Mesendoderm (in vitro differentiated cells): ENCODE measurements at regions not wholly inside any gene's neighbourhood (a gene's known extent, or its start where the extent isn't known, plus 50 kb on each side); places are given as distances from the start of the nearest gene placed in this dataset.
"Not testable (repeated sequence)": the region's sequence is repeated elsewhere in the genome, so short reads cannot be mapped to it uniquely, and the experiment has no call there.

ENCODE experiments used
- DNase-seq: peaks from one replicate; pipeline ENCODE4 v3.0.0; 2013
- H2AK5ac ChIP-seq: 2 replicates; pipeline ENCODE4 v1.6.1; 2013; ENCODE audit warnings: low read length, inconsistent platforms
- H2BK120ac ChIP-seq: 2 replicates; pipeline ENCODE4 v1.6.1; 2013; ENCODE audit warnings: low read depth, mild to moderate bottlenecking, low read length, moderate library complexity, mixed read lengths
- H2BK15ac ChIP-seq: replicated peaks from 2 replicates; pipeline ENCODE4 v1.6.1; 2013; ENCODE audit warnings: low read depth, mild to moderate bottlenecking, moderate library complexity
- H2BK5ac ChIP-seq: 2 replicates; pipeline ENCODE4 v1.6.1; 2013; ENCODE audit warnings: low read length, inconsistent platforms
- H3K18ac ChIP-seq: 2 replicates; pipeline ENCODE4 v1.6.1; 2013; ENCODE audit warnings: mild to moderate bottlenecking, low read length, mixed read lengths
- H3K23ac ChIP-seq: one replicate; pipeline ENCODE4 v1.6.1; 2013; ENCODE audit warnings: low read length
- H3K27ac ChIP-seq: 2 replicates; pipeline ENCODE4 v1.5.1; 2013; ENCODE audit warnings: low read depth, mild to moderate bottlenecking, inconsistent platforms, low read length, moderate library complexity
- H3K27me3 ChIP-seq: 2 replicates; pipeline ENCODE4 v1.6.1; 2013; ENCODE audit warnings: low read length, control low read depth, mild to moderate bottlenecking, inconsistent platforms; ENCODE audit not compliant: insufficient read depth, poor library complexity
- H3K36me3 ChIP-seq: 2 replicates; pipeline ENCODE4 v1.6.1; 2013; ENCODE audit warnings: low read length, inconsistent platforms; ENCODE audit not compliant: control insufficient read depth, insufficient read depth
- H3K4ac ChIP-seq: one replicate; pipeline ENCODE4 v1.6.1; 2013; ENCODE audit warnings: low read depth, mild to moderate bottlenecking, low read length, moderate library complexity
- H3K4me1 ChIP-seq: 2 replicates; pipeline ENCODE4 v1.6.1; 2013; ENCODE audit warnings: low read depth, low read length, inconsistent platforms; ENCODE audit not compliant: control insufficient read depth
- H3K4me2 ChIP-seq: 2 replicates; pipeline ENCODE4 v1.6.1; 2013; ENCODE audit warnings: low read length
- H3K4me3 ChIP-seq: 2 replicates; pipeline ENCODE4 v1.5.1; 2013; ENCODE audit warnings: mild to moderate bottlenecking, low read length
- H3K56ac ChIP-seq: one replicate; pipeline ENCODE4 v1.6.1; 2013; ENCODE audit warnings: low read length
- H3K79me1 ChIP-seq: 2 replicates; pipeline ENCODE4 v1.6.1; 2013; ENCODE audit warnings: low read length, inconsistent platforms
- H3K79me2 ChIP-seq: 2 replicates; pipeline ENCODE4 v1.6.1; 2013; ENCODE audit warnings: mild to moderate bottlenecking, low read length; ENCODE audit not compliant: control insufficient read depth, insufficient read depth
- H3K9ac ChIP-seq: 2 replicates; pipeline ENCODE4 v1.6.1; 2013; ENCODE audit warnings: low read length, inconsistent platforms
- H4K5ac ChIP-seq: one replicate; pipeline ENCODE4 v1.6.1; 2013; ENCODE audit warnings: low read length
- H4K8ac ChIP-seq: one replicate; pipeline ENCODE4 v1.6.1; 2013; ENCODE audit warnings: low read depth, mild to moderate bottlenecking, control low read depth, low read length, moderate library complexity
- whole genome bisulfite sequencing: extraction: QIAGEN DNeasy Blood & Tissue Kit; methylation state at CpG from one replicate; pipeline ENCODE4 v1.1.7; 2013; ENCODE audit warnings: low lambda C conversion rate, missing lambda C conversion rate; ENCODE audit not compliant: insufficient coverage; ENCODE audit errors: extremely low coverage; 5-methylcytosine and 5-hydroxymethylcytosine counted together

DNA sequence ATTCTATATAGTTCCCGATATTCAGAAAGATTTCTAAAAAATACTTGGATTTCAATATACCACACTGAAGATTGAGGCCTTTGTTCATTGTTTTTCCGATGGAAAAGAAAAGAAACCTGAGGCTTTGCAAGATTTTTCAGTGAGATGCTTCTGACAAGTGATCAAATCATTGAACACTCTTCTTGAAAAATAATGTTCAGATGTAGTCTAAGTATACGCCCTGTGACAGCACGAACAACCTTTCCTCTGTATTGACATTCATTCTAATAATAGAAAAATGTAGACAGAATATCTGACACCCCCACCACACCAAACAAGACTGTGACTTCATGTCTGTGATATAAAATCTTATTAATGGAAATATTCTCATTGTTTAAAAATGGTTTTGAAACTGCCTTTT is 650.7 kb upstream of the KLHL1 start:
- H3K4me3 ChIP-seq: no peak overlapping the region
- no peak overlapping the region for H4K8ac ChIP-seq
- no peak for DNase-seq
- H3K4me1 ChIP-seq: no peaks in the 10 kb centered on the region
- H3K36me3 ChIP-seq: no peaks in the 10 kb centered on the region
- H3K18ac ChIP-seq: no peak overlapping the region
- no CpG with 5 or more reads among the region's 4 CpGs for WGBS
- no peak overlapping the region for H3K4me2 ChIP-seq
- H2BK5ac ChIP-seq: no peak overlapping the region
- H4K5ac ChIP-seq: no peak overlapping the region
- H3K79me2 ChIP-seq: no peaks in the 10 kb centered on the region
- no peak overlapping the region for H3K23ac ChIP-seq
- H3K4ac ChIP-seq: no peak overlapping the region
- no peak overlapping the region for H3K9ac ChIP-seq
- no peaks in the 10 kb centered on the region for H3K79me1 ChIP-seq
- H2BK120ac ChIP-seq: no peak overlapping the region
- no peaks in the 10 kb centered on the region for H3K27me3 ChIP-seq
- H3K56ac ChIP-seq: no peak overlapping the region
- no peak overlapping the region for H2AK5ac ChIP-seq
- no peak overlapping the region for H3K27ac ChIP-seq
- H2BK15ac ChIP-seq: no peak overlapping the region

DNA sequence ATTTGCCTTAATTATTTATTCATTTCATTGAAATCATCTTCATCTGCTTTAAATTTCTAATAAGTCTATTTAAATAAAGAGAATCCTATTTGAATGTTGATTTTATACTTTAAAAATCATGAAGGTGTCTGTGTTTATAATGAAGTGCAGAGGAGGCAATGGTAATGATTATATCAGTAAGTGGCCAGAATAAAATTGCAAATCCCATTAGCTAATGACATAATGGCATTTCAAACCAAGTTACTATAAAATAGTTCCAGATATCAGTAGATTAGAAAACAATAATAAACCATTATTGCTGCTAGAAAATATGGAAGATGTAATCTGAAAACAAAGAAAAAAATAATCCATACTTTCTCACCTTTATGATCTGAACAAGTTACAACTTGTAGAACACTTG is 647.8 kb upstream of the KLHL1 start:
- Histone ChIP-seq H3K4me1 (no peaks in the 10 kb centered on the region), H3K27ac (no peak overlapping the region), H4K5ac (no peak overlapping the region), H3K4me2 (no peak overlapping the region), H3K36me3 (no peaks in the 10 kb centered on the region), H2AK5ac (no peak overlapping the region), H4K8ac (no peak overlapping the region), H3K4ac (no peak overlapping the region), H2BK15ac (no peak overlapping the region), H3K4me3 (no peak overlapping the region), H2BK5ac (no peak overlapping the region), H2BK120ac (no peak overlapping the region), H3K27me3 (no peaks in the 10 kb centered on the region), H3K9ac (no peak overlapping the region), H3K23ac (no peak overlapping the region), H3K56ac (no peak overlapping the region), H3K79me1 (no peaks in the 10 kb centered on the region), H3K18ac (no peak overlapping the region), H3K79me2 (no peaks in the 10 kb centered on the region)
- DNase-seq: no peak

DNA sequence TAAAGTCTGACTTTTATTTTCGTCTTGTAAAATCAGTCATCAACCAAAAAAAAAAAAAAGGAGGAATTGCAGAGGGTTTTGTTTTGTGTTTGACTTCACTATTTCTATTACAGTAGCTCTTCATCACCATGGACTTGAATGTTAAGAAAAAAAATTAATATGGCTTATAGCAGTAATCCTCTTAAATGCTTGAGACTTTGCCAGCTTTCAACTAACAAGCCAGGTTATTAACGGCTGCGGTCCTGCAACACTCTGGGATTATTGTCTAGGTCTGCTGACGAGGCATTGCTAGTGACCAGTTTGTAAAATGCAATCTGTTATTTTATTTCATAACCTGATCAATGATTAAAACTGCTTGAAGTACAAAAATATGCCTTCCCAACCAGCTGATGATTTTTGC is 647.2 kb upstream of the KLHL1 start:
- Histone ChIP-seq H3K4me2 (no peak overlapping the region), H2BK5ac (no peak overlapping the region), H2BK15ac (no peak overlapping the region), H3K27ac (no peak overlapping the region), H3K36me3 (no peaks in the 10 kb centered on the region), H3K4me3 (no peak overlapping the region), H3K4ac (no peak overlapping the region), H2AK5ac (no peak overlapping the region), H3K27me3 (no peaks in the 10 kb centered on the region), H3K79me2 (no peaks in the 10 kb centered on the region), H3K18ac (no peak overlapping the region), H3K79me1 (no peaks in the 10 kb centered on the region), H3K4me1 (no peaks in the 10 kb centered on the region), H2BK120ac (no peak overlapping the region), H4K5ac (no peak overlapping the region), H3K23ac (no peak overlapping the region), H3K56ac (no peak overlapping the region), H4K8ac (no peak overlapping the region), H3K9ac (no peak overlapping the region)
- DNase-seq: no peak
- WGBS: no CpG with 5 or more reads among the region's 4 CpGs

DNA sequence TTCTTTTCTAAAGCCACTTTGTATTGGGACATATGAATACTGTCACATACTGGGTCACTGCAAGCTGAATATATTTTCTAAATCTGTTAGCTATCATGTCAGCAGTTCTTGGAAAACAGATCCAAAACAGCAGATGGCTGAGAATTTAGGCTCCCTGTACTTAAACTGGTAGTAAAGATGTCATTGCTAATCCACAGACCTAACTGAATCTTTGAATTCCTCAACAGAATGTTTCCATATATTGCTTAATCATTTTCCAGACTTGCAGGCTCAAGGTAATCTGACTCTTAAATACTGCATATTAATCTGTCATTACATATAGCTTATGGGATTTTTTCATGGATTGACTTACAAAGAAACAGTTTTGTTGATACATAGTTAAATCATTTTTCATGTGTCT is 639.0 kb upstream of the KLHL1 start:
- Histone ChIP-seq H2BK15ac (no peak overlapping the region), H3K27me3 (no peaks in the 10 kb centered on the region), H3K56ac (no peak overlapping the region), H4K5ac (no peak overlapping the region), H3K23ac (no peak overlapping the region), H3K4me1 (no peaks in the 10 kb centered on the region), H3K36me3 (no peaks in the 10 kb centered on the region), H2BK120ac (no peak overlapping the region), H4K8ac (no peak overlapping the region), H3K79me1 (no peaks in the 10 kb centered on the region), H3K4ac (no peak overlapping the region), H2BK5ac (no peak overlapping the region), H3K18ac (no peak overlapping the region), H3K79me2 (no peaks in the 10 kb centered on the region), H2AK5ac (no peak overlapping the region), H3K27ac (no peak overlapping the region), H3K9ac (no peak overlapping the region), H3K4me2 (no peak overlapping the region), H3K4me3 (no peak overlapping the region)
- DNase-seq: no peak

DNA sequence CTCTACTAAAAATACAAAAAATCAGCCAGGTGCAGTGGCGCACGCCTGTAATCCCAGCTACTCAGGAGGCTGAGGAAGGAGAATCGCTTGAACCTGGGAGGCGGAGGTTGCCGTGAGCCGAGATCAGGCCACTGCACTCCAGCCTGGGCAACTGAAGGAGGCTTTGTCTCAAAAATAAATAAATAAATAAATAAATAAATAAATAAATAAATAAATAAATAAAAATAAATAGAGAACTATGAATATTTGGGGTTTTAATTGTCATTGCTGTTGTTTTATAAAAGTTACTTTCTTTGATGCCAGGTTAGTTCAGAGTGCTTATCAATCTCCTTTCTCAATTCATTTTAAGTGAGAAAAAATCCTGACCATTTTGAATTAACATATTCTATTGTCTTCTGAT is 638.2 kb upstream of the KLHL1 start:
- not testable (repeated sequence) for H3K23ac ChIP-seq, H2BK15ac ChIP-seq, H2BK5ac ChIP-seq, H3K27ac ChIP-seq, H4K5ac ChIP-seq, H2BK120ac ChIP-seq, H3K4me2 ChIP-seq, H3K4me3 ChIP-seq, H3K4ac ChIP-seq, H3K79me2 ChIP-seq, H3K9ac ChIP-seq, H3K56ac ChIP-seq, H3K27me3 ChIP-seq, H4K8ac ChIP-seq, H3K36me3 ChIP-seq, H3K4me1 ChIP-seq, DNase-seq, H3K18ac ChIP-seq, H3K79me1 ChIP-seq, H2AK5ac ChIP-seq
- WGBS: no CpG with 5 or more reads among the region's 6 CpGs

DNA sequence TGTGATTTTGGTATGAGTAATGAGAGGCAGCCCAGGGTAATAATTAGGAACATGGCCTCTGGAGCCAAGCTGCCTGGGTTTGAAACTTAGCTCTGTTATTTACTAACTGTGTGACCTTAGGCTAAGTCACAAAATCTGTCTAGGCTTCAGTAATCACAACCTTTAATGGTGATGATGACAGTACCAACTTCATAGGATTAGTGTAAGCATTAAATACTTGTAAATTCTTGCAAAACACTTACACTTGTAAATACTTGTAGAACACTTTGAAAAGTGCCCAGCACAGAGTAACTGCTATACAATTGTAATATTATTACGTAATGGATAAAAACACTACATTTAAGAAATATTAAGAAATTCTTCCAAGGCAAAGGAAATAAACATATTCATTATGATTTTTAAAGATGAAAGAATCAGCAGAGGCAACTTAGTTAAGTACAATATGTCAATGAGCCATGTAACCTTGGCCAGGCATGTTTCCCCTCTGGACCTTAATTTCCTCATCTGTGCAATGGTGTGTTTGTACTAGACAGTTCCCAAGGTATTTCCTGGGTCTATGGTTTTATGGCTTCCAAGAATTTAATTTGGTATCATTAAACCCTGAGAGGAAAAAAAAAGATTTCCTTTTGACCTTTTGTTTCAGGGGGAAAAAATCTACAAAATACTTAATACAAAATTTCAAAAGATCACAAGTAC is 628.5 kb upstream of the KLHL1 start:
- Histone ChIP-seq H3K27me3 (no peaks in the 10 kb centered on the region), H3K4me3 (no peak overlapping the region), H3K79me1 (no peaks in the 10 kb centered on the region), H4K5ac (no peak overlapping the region), H3K4me1 (no peaks in the 10 kb centered on the region), H2BK5ac (no peak overlapping the region), H3K4me2 (no peak overlapping the region), H2BK15ac (no peak overlapping the region), H3K56ac (no peak overlapping the region), H2AK5ac (no peak overlapping the region), H3K36me3 (no peaks in the 10 kb centered on the region), H3K4ac (no peak overlapping the region), H3K23ac (no peak overlapping the region), H3K18ac (no peak overlapping the region), H3K9ac (no peak overlapping the region), H2BK120ac (no peak overlapping the region), H3K27ac (no peak overlapping the region), H3K79me2 (no peaks in the 10 kb centered on the region), H4K8ac (no peak overlapping the region)
- WGBS: no CpG with 5 or more reads among the region's 1 CpG
- DNase-seq: no peak
